Skeletal muscle tissue (tissue), 3 donors: ENCODE measurements at regions not wholly inside any gene's neighbourhood (a gene's known extent, or its start where the extent isn't known, plus 50 kb on each side); places are given as distances from the start of the nearest gene placed in this dataset.
A peak's percentile ranks its signal among the peaks of the same experiment; 100 is the strongest.

ENCODE experiments used
- H3K27ac ChIP-seq: one replicate; pipeline ENCODE4 v1.7.0; 2013; ENCODE audit warnings: mild to moderate bottlenecking, low read depth, low read length, inconsistent platforms
- H3K27me3 ChIP-seq, 3 donors: one replicate each; pipeline ENCODE4 v1.7.0; 2013; ENCODE audit warnings: low read length in 3 of 3; ENCODE audit not compliant: control insufficient read depth in 3 of 3, insufficient read depth in 3 of 3
- H3K36me3 ChIP-seq, 3 donors: one replicate each; pipeline ENCODE4 v1.7.0; 2013; ENCODE audit warnings: low read length in 3 of 3; ENCODE audit not compliant: control insufficient read depth in 3 of 3, insufficient read depth in 3 of 3
- H3K4me1 ChIP-seq, 3 donors: one replicate each; pipeline ENCODE4 v1.7.0; 2013; ENCODE audit warnings: low read length in 3 of 3, mild to moderate bottlenecking in 3 of 3; ENCODE audit not compliant: control insufficient read depth in 3 of 3, insufficient read depth in 3 of 3
- H3K4me3 ChIP-seq, 3 donors: one replicate each; pipeline ENCODE4 v1.7.0; 2013; ENCODE audit warnings: low read length in 3 of 3
- H3K9ac ChIP-seq, 3 donors: one replicate each; pipeline ENCODE4 v1.7.0; 2013; ENCODE audit warnings: low read length in 3 of 3, mild to moderate bottlenecking in 3 of 3, moderate library complexity in 2 of 3, low read depth in 1 of 3
- H3K9me3 ChIP-seq, 3 donors: one replicate each; pipeline ENCODE4 v1.7.0; 2013; ENCODE audit warnings: low read length in 3 of 3; ENCODE audit not compliant: control insufficient read depth in 3 of 3
- donor health status: Osteomylitis.

DNA sequence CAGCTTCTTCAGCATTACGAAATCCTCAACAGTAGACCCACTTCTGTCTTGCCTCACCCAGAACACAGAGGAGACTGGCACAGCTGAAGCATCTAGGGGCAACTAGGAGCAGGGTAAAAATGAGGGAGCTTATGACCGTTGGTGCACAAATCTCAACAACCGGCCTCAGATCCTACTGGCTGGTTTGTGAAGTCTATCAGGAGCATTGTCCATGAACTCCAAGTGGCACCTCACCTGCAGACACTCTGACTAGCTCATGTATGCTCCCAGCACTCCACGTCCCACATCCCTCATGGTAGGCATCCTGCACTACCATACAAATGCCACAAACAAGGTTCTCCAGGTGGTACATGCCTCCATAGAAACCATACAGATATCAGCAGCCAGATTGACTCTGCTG, 163.1 kb downstream of the TLE3 start:
- Histone ChIP-seq H3K4me3 (no peak overlapping the region), H3K9ac (no peak overlapping the region), H3K27me3 (no peaks in the 10 kb centered on the region), H3K4me1 (peaks cover 10 to 16% (median 14%) of the 10 kb centered on the region in 3 donors), H3K27ac (no peak overlapping the region), H3K36me3 (no peaks in the 10 kb centered on the region), H3K9me3 (peaks cover 0 to 3% (median 3%) of the 10 kb centered on the region in 3 donors)

DNA sequence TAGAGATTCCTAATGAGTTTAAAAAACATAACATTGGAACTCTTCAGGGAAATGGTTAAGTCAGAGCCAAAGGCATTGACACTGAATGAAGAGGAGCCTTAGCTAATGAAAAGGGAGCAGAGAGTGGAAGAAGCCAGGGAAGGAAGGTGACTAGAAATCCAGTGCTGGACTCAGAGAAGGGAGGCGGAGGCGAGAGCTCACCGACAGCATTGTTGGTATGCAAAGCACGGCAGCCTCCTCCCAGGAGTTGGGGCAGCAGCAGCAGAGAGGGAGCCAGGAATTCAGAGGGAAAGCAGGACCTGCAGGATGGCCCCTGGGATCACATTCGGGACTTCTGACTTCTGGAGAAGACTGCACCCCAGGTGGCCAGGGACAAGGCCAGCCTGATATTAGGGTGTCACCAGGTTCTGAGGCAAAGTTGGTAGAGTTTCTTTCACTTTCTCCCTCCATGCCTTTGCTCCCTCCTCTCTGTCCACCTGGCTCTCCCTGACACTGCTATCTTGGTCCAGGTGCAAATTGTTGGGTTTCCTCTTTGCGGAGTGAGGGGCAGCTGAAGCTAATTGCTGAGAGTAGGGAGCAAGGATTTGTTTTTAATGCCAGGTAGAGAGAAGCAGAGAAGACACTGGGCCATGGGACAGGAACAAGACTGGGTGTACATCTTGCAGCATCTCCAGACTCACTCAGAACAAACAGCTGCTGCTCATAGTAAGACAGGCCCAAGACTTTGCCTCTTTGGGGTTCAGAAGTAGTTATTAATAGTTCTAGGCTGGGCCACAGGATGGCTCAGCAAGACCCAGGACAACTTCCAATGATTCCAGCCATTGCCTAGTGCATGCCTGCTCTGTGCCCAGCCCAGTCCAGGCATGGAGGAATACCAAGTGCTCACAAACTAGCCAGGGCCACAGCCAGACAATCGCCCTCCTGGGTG, 157.9 kb downstream of the TLE3 start:
- Histone ChIP-seq H3K4me3 (peak overlapping the region in 1 of 3 donors; percentile 6), H3K27me3 (peaks cover 0 to 3% (median 0%) of the 10 kb centered on the region in 3 donors), H3K9me3 (peaks cover 0 to under 1% (median under 1%) of the 10 kb centered on the region in 3 donors), H3K9ac (peak overlapping the region in 1 of 3 donors; percentile 45), H3K36me3 (no peaks in the 10 kb centered on the region), H3K4me1 (peaks cover 5 to 7% (median 6%) of the 10 kb centered on the region in 3 donors), H3K27ac (no peak overlapping the region)

GRCh38 chr15:69940441-69941300, 157.0 kb downstream of the TLE3 start:
- Histone ChIP-seq H3K36me3 (no peaks in the 10 kb centered on the region), H3K9ac (no peak overlapping the region), H3K4me1 (peaks cover 5 to 7% (median 6%) of the 10 kb centered on the region in 3 donors), H3K27me3 (peaks cover 0 to 3% (median 0%) of the 10 kb centered on the region in 3 donors), H3K9me3 (no peaks in the 10 kb centered on the region), H3K27ac (no peak overlapping the region), H3K4me3 (no peak overlapping the region)

DNA sequence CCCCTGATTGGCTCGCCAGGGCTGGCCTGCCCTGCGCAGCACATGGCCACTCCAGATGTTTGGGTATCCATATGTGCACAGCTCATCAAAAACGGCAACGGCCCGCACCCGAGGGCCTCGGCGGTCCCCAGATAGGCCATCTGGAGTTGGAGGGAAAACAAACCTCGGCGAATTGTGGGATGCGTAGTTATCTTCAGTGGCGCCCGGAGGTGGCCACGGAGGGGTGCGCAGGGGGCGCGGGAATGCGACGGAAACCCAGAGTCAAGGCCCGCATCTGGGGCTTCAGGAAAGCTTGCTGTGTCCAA, 156.5 kb downstream of the TLE3 start:
- peaks cover 0 to 3% (median 0%) of the 10 kb centered on the region in 3 donors for H3K27me3 ChIP-seq
- no peaks in the 10 kb centered on the region for H3K9me3 ChIP-seq
- H3K27ac ChIP-seq = no peak overlapping the region
- H3K4me1 ChIP-seq = peaks cover 5 to 7% (median 6%) of the 10 kb centered on the region in 3 donors
- no peak overlapping the region for H3K9ac ChIP-seq
- H3K4me3 ChIP-seq = no peak overlapping the region
- H3K36me3 ChIP-seq = no peaks in the 10 kb centered on the region

DNA sequence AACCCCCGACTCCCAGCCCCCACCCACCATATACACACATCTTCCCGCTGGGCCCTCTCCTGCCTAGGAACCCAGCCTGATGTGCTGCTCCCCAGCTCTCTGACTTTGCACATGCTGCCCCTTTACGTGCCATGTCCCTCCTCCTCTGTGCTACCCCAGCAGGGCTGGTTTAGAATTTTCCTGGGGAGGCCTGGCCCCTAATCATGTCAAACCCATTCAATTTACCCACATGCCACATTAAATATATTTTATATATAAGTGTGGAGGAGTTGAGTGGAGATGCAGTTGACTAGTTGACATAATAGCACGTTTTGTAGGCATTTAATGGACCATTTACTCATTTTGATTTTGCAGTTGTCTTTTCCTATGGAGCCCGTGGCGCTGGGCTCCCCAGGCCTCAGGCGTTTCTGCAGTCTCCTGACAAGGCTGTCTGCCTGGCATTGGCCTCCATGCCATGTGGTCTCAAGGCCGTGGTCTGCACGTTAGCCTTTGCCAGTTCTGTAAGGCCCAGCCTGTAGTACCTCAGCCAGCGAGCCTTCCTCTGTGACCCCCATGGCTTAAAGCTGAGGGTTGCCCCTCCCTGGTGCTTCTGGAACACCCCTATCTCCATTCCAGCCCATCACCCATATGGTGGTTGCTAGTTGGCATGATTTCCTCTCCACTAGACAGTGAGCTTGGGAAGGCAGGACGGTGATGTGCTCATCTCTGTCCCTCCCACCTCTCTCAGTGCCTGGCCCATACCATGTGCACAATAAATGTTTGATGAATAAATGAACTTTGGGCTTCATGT, 155.8 kb downstream of the TLE3 start:
- peaks cover 0 to 3% (median 0%) of the 10 kb centered on the region in 3 donors for H3K27me3 ChIP-seq
- H3K9me3 ChIP-seq = no peaks in the 10 kb centered on the region
- no peak overlapping the region for H3K4me3 ChIP-seq
- no peaks in the 10 kb centered on the region for H3K36me3 ChIP-seq
- H3K4me1 ChIP-seq = peaks cover 5 to 7% (median 6%) of the 10 kb centered on the region in 3 donors
- H3K27ac ChIP-seq = no peak overlapping the region
- no peak overlapping the region for H3K9ac ChIP-seq

DNA sequence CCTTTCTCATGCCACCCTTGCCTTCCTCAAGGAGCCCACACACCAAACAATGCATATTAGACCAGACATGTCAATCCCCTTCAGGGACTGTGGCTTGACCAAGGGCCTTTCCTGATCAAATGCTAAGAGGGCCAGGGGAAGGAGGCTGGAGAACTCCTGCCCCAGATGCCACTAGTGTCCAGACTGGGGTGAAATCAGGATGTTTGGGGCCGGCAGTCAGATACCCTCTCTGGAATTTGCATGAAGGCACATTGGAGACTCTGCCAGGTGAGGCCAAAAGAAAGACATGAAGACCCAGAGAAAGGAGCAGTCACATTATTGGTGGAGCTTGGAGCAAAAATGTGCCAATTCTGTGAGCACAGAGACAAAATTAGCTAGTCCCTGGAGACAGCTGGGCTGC, 154.1 kb downstream of the TLE3 start:
- H3K9ac ChIP-seq = no peak overlapping the region
- H3K27me3 ChIP-seq = peaks cover 0 to 3% (median 0%) of the 10 kb centered on the region in 3 donors
- H3K4me1 ChIP-seq = peaks cover 5 to 7% (median 6%) of the 10 kb centered on the region in 3 donors
- no peak overlapping the region for H3K27ac ChIP-seq
- H3K36me3 ChIP-seq = no peaks in the 10 kb centered on the region
- no peaks in the 10 kb centered on the region for H3K9me3 ChIP-seq
- H3K4me3 ChIP-seq = no peak overlapping the region

DNA sequence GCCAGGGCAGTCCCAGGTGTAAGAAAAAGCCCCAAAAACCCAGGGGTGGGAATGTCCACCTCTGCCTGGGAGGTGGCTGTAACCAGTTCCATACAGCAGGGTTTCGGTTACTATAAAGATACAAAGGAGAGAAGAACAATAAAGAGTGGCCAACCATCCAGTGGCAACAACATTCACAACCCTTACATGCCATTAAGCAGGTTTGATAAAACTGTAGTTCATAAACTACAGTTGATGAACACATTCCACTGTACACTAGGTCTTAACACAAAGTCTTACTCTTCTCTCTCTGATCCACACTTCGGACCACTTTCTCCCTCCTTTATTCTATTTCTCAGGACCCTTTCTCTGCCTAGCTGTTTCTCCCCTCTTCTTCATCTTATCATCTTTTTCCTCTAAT, 152.0 kb downstream of the TLE3 start:
- H3K4me3 ChIP-seq = no peak overlapping the region
- no peak overlapping the region for H3K9ac ChIP-seq
- no peaks in the 10 kb centered on the region for H3K9me3 ChIP-seq
- H3K27me3 ChIP-seq = peaks cover 0 to 3% (median 0%) of the 10 kb centered on the region in 3 donors
- H3K27ac ChIP-seq = no peak overlapping the region
- no peaks in the 10 kb centered on the region for H3K36me3 ChIP-seq
- no peaks in the 10 kb centered on the region for H3K4me1 ChIP-seq

GRCh38 chr15:69946870-69947269, 150.8 kb downstream of the TLE3 start:
- Histone ChIP-seq H3K36me3 (no peaks in the 10 kb centered on the region), H3K4me3 (no peak overlapping the region), H3K9ac (no peak overlapping the region), H3K4me1 (no peaks in the 10 kb centered on the region), H3K27ac (no peak overlapping the region), H3K9me3 (no peaks in the 10 kb centered on the region), H3K27me3 (peaks cover 0 to 3% (median 0%) of the 10 kb centered on the region in 3 donors)

DNA sequence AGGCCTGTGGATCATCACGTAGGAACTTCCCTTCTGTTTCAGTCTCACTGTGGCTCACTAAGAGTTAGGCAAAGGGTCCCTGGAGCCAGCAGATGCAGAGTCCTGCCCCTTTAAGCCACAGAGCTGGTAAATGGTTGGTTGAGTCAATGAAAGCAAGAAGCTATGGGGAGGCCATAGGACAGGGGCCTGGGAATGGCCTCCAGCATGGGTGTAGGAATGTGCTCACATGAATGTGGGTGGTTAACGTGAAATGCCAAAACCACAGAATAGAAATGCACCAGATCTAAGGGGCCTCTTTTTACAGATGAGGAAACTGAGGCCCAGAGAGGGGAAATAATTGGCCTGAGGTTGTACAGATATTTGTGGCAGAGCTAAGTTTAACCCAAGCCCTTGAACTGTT, 150.3 kb downstream of the TLE3 start:
- no peak overlapping the region for H3K27ac ChIP-seq

More for the DNA sequence above, 150.3 kb downstream of the TLE3 start:
- H3K36me3 ChIP-seq = no peaks in the 10 kb centered on the region
- peaks cover 0 to 3% (median 0%) of the 10 kb centered on the region in 3 donors for H3K27me3 ChIP-seq
- no peaks in the 10 kb centered on the region for H3K9me3 ChIP-seq
- no peaks in the 10 kb centered on the region for H3K4me1 ChIP-seq
- no peak overlapping the region for H3K9ac ChIP-seq
- H3K4me3 ChIP-seq = no peak overlapping the region
